T-cell (primary cell): ENCODE measurements at regions not wholly inside any gene's neighbourhood (a gene's known extent, or its start where the extent isn't known, plus 50 kb on each side); places are given as distances from the start of the nearest gene placed in this dataset.
"Not testable (repeated sequence)": the region's sequence is repeated elsewhere in the genome, so short reads cannot be mapped to it uniquely, and the experiment has no call there.

Experiments used
- ATAC-seq, 4 experiments: fragments of 200-7000 bp in 3 of 4; fragments of 150-1000 bp in 1 of 4; cut with Tn5 transposase; replicated peaks in 1 of 4; 1 replicate in 3 of 4; 2 replicates in 1 of 4; pipeline ENCODE4 v1.10.0; 2021; ENCODE audit warnings: moderate library complexity in 3 of 4, mild to moderate bottlenecking in 2 of 4, moderate number of reproducible peaks in 1 of 4
- CTCF ChIA-PET, 2 donors: fragments of 300-600 bp; sonication (Branson Sonifier 250); formaldehyde crosslinking; loops; one replicate each; lab custom pipeline; 2022; ENCODE audit warnings: antibody characterized with exemption in 2 of 2; lab: Charles Lee
- POLR2A ChIA-PET, 2 donors: fragments of 300-600 bp; sonication (Branson Sonifier 250); formaldehyde crosslinking; loops; one replicate each; lab custom pipeline; 2022; ENCODE audit warnings: antibody characterized with exemption in 2 of 2; lab: Charles Lee
- DNase-seq, 35 experiments: peaks; one replicate each; pipeline versions ENCODE4 v3.0.0 to v3.0.0-alpha.2; 2013 to 2023
- H3K27ac ChIP-seq: one replicate; pipeline ENCODE4 v1.5.1; 2013; ENCODE audit warnings: low read length
- H3K27me3 ChIP-seq, 2 experiments: replicated peaks in 1 of 2; 1 replicate in 1 of 2; 2 replicates in 1 of 2; pipeline versions ENCODE4 v1.6.1 to v1.7.0; 2013; ENCODE audit warnings: low read length in 1 of 2, mixed read lengths in 1 of 2; ENCODE audit not compliant: control insufficient read depth in 2 of 2, insufficient read depth in 2 of 2; ENCODE audit errors: extremely low read depth in 1 of 2
- H3K36me3 ChIP-seq, 2 donors: 1 replicate in 1 of 2; 2 replicates in 1 of 2; pipeline versions ENCODE4 v1.6.1 to v1.7.0; 2013; ENCODE audit warnings: low read length in 1 of 2; ENCODE audit not compliant: control insufficient read depth in 2 of 2, insufficient read depth in 1 of 2; ENCODE audit errors: extremely low read depth in 1 of 2
- H3K4me1 ChIP-seq, 2 experiments: 1 replicate in 1 of 2; 2 replicates in 1 of 2; pipeline versions ENCODE4 v1.6.1 to v1.7.0; 2013; ENCODE audit warnings: low read length in 2 of 2, mixed read lengths in 1 of 2; ENCODE audit not compliant: insufficient read depth in 2 of 2, control insufficient read depth in 1 of 2; ENCODE audit errors: extremely low read depth in 1 of 2
- H3K4me3 ChIP-seq, 2 donors: 1 replicate in 1 of 2; 2 replicates in 1 of 2; pipeline versions ENCODE4 v1.5.1 to v1.7.0; 2013; ENCODE audit warnings: mild to moderate bottlenecking in 2 of 2, low read length in 1 of 2, moderate library complexity in 1 of 2; ENCODE audit not compliant: control insufficient read depth in 1 of 2; ENCODE audit errors: extremely low read depth in 1 of 2
- H3K9me3 ChIP-seq: 2 replicates; pipeline ENCODE4 v1.7.0; 2013
- H3K27ac Mint-ChIP-seq, 2 donors: one replicate each; pipeline ENCODE4 v1.8.0; 2020 to 2021; ENCODE audit warnings: mild to moderate bottlenecking in 2 of 2, mixed read lengths in 2 of 2
- H3K27me3 Mint-ChIP-seq, 2 donors: one replicate each; pipeline ENCODE4 v1.8.0; 2021 to 2022; ENCODE audit warnings: mixed read lengths in 2 of 2
- H3K36me3 Mint-ChIP-seq: one replicate; pipeline ENCODE4 v1.8.0; 2021; ENCODE audit warnings: mixed read lengths
- H3K4me1 Mint-ChIP-seq, 3 donors: one replicate each; pipeline ENCODE4 v1.8.0; 2020 to 2022; ENCODE audit warnings: mixed read lengths in 3 of 3, mild to moderate bottlenecking in 1 of 3
- H3K4me3 Mint-ChIP-seq, 3 donors: one replicate each; pipeline ENCODE4 v1.8.0; 2020 to 2022; ENCODE audit warnings: mild to moderate bottlenecking in 3 of 3, mixed read lengths in 3 of 3, moderate library complexity in 3 of 3
- H3K9me3 Mint-ChIP-seq, 3 donors: one replicate each; pipeline ENCODE4 v1.8.0; 2020 to 2022; ENCODE audit warnings: mixed read lengths in 3 of 3
- WGBS: methylation state at CpG from one replicate; pipeline ENCODE4 v1.1.5; 2013; ENCODE audit warnings: missing lambda C conversion rate; ENCODE audit not compliant: insufficient coverage; 5-methylcytosine and 5-hydroxymethylcytosine counted together

- WGBS: 85% methylated on average over 3 of the region's 4 CpGs
- Mint-ChIP-seq H3K36me3 (no peaks in the 10 kb centered on the region), H3K4me1 (peaks cover 0 to 2% (median 0%) of the 10 kb centered on the region in 3 donors), H3K27ac (no peak overlapping the region), H3K4me3 (no peak overlapping the region), H3K27me3 (no peaks in the 10 kb centered on the region), H3K9me3 (peaks cover 1 to 4% (median 3%) of the 10 kb centered on the region in 3 donors)
- ChIA-PET CTCF (no interaction called here), POLR2A (no interaction called here)
- ATAC-seq (no peak), DNase-seq (no peak)
- no peaks in the 10 kb centered on the region for H3K4me1 ChIP-seq
- H3K27me3 ChIP-seq: no peaks in the 10 kb centered on the region
- no peaks in the 10 kb centered on the region for H3K9me3 ChIP-seq
- no peak overlapping the region for H3K4me3 ChIP-seq
- no peak overlapping the region for H3K27ac ChIP-seq
- H3K36me3 ChIP-seq: no peaks in the 10 kb centered on the region
Measured at GRCh38 chr2:37802211-37802752, 122.8 kb upstream of the RMDN2 start.

GRCh38 chr2:37802899-37803379 is 122.1 kb upstream of the RMDN2 start:
- ChIA-PET CTCF (interaction anchor here in 1 of 2 donors (0.6 kb wide), 1 partner anchor 154 kb away, joined by 4 read pairs; no protein-coding TSS in a partner anchor), POLR2A (no interaction called here)
- Mint-ChIP-seq H3K27me3 (no peaks in the 10 kb centered on the region), H3K27ac (no peak overlapping the region), H3K4me1 (peaks cover 0 to 2% (median 0%) of the 10 kb centered on the region in 3 donors), H3K4me3 (no peak overlapping the region), H3K36me3 (no peaks in the 10 kb centered on the region), H3K9me3 (peaks cover 3 to 5% (median 4%) of the 10 kb centered on the region in 3 donors)
- no peak for DNase-seq
- no peaks in the 10 kb centered on the region for H3K9me3 ChIP-seq
- H3K27me3 ChIP-seq: no peaks in the 10 kb centered on the region
- no peak overlapping the region for H3K4me3 ChIP-seq
- no peak overlapping the region for H3K27ac ChIP-seq
- no peaks in the 10 kb centered on the region for H3K36me3 ChIP-seq
- no peak for ATAC-seq
- no peaks in the 10 kb centered on the region for H3K4me1 ChIP-seq

GRCh38 chr2:37806004-37806403 is 119.1 kb upstream of the RMDN2 start:
- no CpG with 5 or more reads among the region's 2 CpGs for WGBS
- POLR2A ChIA-PET, H3K4me1 Mint-ChIP-seq, H3K4me1 ChIP-seq, H3K4me3 ChIP-seq, DNase-seq, CTCF ChIA-PET, H3K36me3 Mint-ChIP-seq, H3K27me3 Mint-ChIP-seq, H3K9me3 ChIP-seq, H3K4me3 Mint-ChIP-seq, H3K27ac Mint-ChIP-seq, H3K27me3 ChIP-seq, ATAC-seq, H3K27ac ChIP-seq, H3K36me3 ChIP-seq: not testable (repeated sequence)
- H3K9me3 Mint-ChIP-seq: peaks cover 4 to 11% (median 7%) of the 10 kb centered on the region in 3 donors

- no peak overlapping the region for H3K27ac Mint-ChIP-seq
- peaks cover 4 to 11% (median 7%) of the 10 kb centered on the region in 3 donors for H3K9me3 Mint-ChIP-seq
- no peak for ATAC-seq
- CTCF ChIA-PET: interaction anchor here (0.7 to 1.3 kb wide), 3 partner anchors 9 to 396 kb away, joined by 4 to 8 read pairs (median 4); no protein-coding TSS in a partner anchor
- H3K9me3 ChIP-seq: no peaks in the 10 kb centered on the region
- H3K4me1 ChIP-seq: no peaks in the 10 kb centered on the region
- H3K36me3 Mint-ChIP-seq: no peaks in the 10 kb centered on the region
- peaks cover 4 to 8% (median 5%) of the 10 kb centered on the region in 3 donors for H3K4me1 Mint-ChIP-seq
- DNase-seq: peak in 6 of 35 experiments; percentile 4 to 26 (median 11)
- no peak overlapping the region for H3K4me3 ChIP-seq
- H3K36me3 ChIP-seq: no peaks in the 10 kb centered on the region
- no peak overlapping the region for H3K4me3 Mint-ChIP-seq
- no peak overlapping the region for H3K27ac ChIP-seq
- POLR2A ChIA-PET: no interaction called here
- H3K27me3 ChIP-seq: no peaks in the 10 kb centered on the region
- no CpG with 5 or more reads among the region's 1 CpG for WGBS
- no peaks in the 10 kb centered on the region for H3K27me3 Mint-ChIP-seq
Measured at GRCh38 chr2:37809525-37809924, 115.6 kb upstream of the RMDN2 start.

- Mint-ChIP-seq H3K27me3 (no peaks in the 10 kb centered on the region), H3K36me3 (no peaks in the 10 kb centered on the region), H3K4me1 (peaks cover 4 to 8% (median 5%) of the 10 kb centered on the region in 3 donors), H3K4me3 (no peak overlapping the region), H3K9me3 (peaks cover 4 to 11% (median 7%) of the 10 kb centered on the region in 3 donors), H3K27ac (no peak overlapping the region)
- no peaks in the 10 kb centered on the region for H3K27me3 ChIP-seq
- POLR2A ChIA-PET: interaction anchor here in 1 of 2 donors (0.7 kb wide), 1 partner anchor 15 kb away, joined by 3 read pairs; no protein-coding TSS in a partner anchor
- DNase-seq: no peak
- ATAC-seq: no peak
- no peaks in the 10 kb centered on the region for H3K4me1 ChIP-seq
- no peaks in the 10 kb centered on the region for H3K9me3 ChIP-seq
- CTCF ChIA-PET: interaction anchor here (0.7 to 1.3 kb wide), 3 partner anchors 9 to 396 kb away, joined by 4 to 8 read pairs (median 4); no protein-coding TSS in a partner anchor
- 100% methylated on average over 1 of the region's 2 CpGs for WGBS
- no peaks in the 10 kb centered on the region for H3K36me3 ChIP-seq
- H3K4me3 ChIP-seq: no peak overlapping the region
- no peak overlapping the region for H3K27ac ChIP-seq
Measured at GRCh38 chr2:37809931-37810570, 115.0 kb upstream of the RMDN2 start.

- Histone ChIP-seq H3K36me3 (no peaks in the 10 kb centered on the region), H3K4me1 (no peaks in the 10 kb centered on the region), H3K27me3 (no peaks in the 10 kb centered on the region), H3K27ac (no peak overlapping the region), H3K9me3 (no peaks in the 10 kb centered on the region), H3K4me3 (no peak overlapping the region)
- Mint-ChIP-seq H3K27me3 (no peaks in the 10 kb centered on the region), H3K9me3 (peaks cover 1 to 5% (median 4%) of the 10 kb centered on the region in 3 donors), H3K4me1 (peaks cover 4 to 8% (median 5%) of the 10 kb centered on the region in 3 donors), H3K4me3 (no peak overlapping the region), H3K36me3 (no peaks in the 10 kb centered on the region), H3K27ac (no peak overlapping the region)
- POLR2A ChIA-PET: no interaction called here
- no peak for ATAC-seq
- 86% methylated on average over 1 of the region's 1 CpG for WGBS
- DNase-seq: no peak
- CTCF ChIA-PET: interaction anchor here in 1 of 2 donors (0.6 kb wide), 1 partner anchor 1088 kb away, joined by 3 read pairs; no protein-coding TSS in a partner anchor
Measured at GRCh38 chr2:37812414-37812813, 112.7 kb upstream of the RMDN2 start.
